Neural progenitor cell (in vitro differentiated cells): ENCODE measurements at regions not wholly inside any gene's neighbourhood (a gene's known extent, or its start where the extent isn't known, plus 50 kb on each side); places are given as distances from the start of the nearest gene placed in this dataset.
A peak's percentile ranks its signal among the peaks of the same experiment; 100 is the strongest.

Experiments
- DNase-seq: peaks from one replicate; pipeline ENCODE4 v3.0.0-alpha.2; 2016; ENCODE audit warnings: low spot score
- H2AFZ ChIP-seq: fragments of 200-600 bp; sonication (generic); replicated peaks from 2 replicates; pipeline ENCODE4 v1.6.1; 2016; ENCODE audit warnings: antibody characterized with exemption
- H3F3A ChIP-seq: fragments of 200-600 bp; sonication (generic); 2 replicates; pipeline ENCODE4 v1.6.1; 2016; ENCODE audit warnings: antibody characterized with exemption, low read depth
- H3K27ac ChIP-seq: fragments of 200-600 bp; sonication (generic); 2 replicates; pipeline ENCODE4 v1.5.1; 2016; ENCODE audit warnings: mild to moderate bottlenecking
- H3K27me3 ChIP-seq: fragments of 200-600 bp; sonication (generic); 2 replicates; pipeline ENCODE4 v1.6.1; 2016; ENCODE audit warnings: mild to moderate bottlenecking, moderate library complexity
- H3K36me3 ChIP-seq: fragments of 200-600 bp; sonication (generic); 2 replicates; pipeline ENCODE4 v1.5.1; 2016
- H3K4me1 ChIP-seq: fragments of 200-600 bp; sonication (generic); 2 replicates; pipeline ENCODE4 v1.6.1; 2016; ENCODE audit warnings: mixed run types
- H3K4me2 ChIP-seq: fragments of 200-600 bp; sonication (generic); 2 replicates; pipeline ENCODE4 v1.6.1; 2016
- H3K4me3 ChIP-seq: fragments of 200-600 bp; sonication (generic); 2 replicates; pipeline ENCODE4 v1.5.1; 2016
- H3K79me2 ChIP-seq: fragments of 200-600 bp; sonication (generic); 2 replicates; pipeline ENCODE4 v1.6.1; 2016; ENCODE audit warnings: low read depth
- H3K9ac ChIP-seq: fragments of 200-600 bp; sonication (generic); 2 replicates; pipeline ENCODE4 v1.6.1; 2016
- H3K9me3 ChIP-seq: fragments of 200-600 bp; sonication (generic); 2 replicates; pipeline ENCODE4 v1.5.1; 2016; ENCODE audit warnings: low read depth
- H4K20me1 ChIP-seq: fragments of 200-600 bp; sonication (generic); 2 replicates; pipeline ENCODE4 v1.6.1; 2016; ENCODE audit warnings: low read depth
- H3K27ac Mint-ChIP-seq: 3 replicates; pipeline ENCODE4 v1.8.0; 2021; ENCODE audit warnings: mixed read lengths
- H3K27me3 Mint-ChIP-seq: 2 replicates; pipeline ENCODE4 v1.8.0; 2022; ENCODE audit warnings: low read depth, mild to moderate bottlenecking, inconsistent platforms, moderate library complexity, mixed read lengths; ENCODE audit not compliant: insufficient read depth
- H3K36me3 Mint-ChIP-seq: 3 replicates; pipeline ENCODE4 v1.8.0; 2021; ENCODE audit warnings: mixed read lengths
- H3K4me1 Mint-ChIP-seq: 3 replicates; pipeline ENCODE4 v1.8.0; 2021; ENCODE audit warnings: mixed read lengths
- H3K4me3 Mint-ChIP-seq: 3 replicates; pipeline ENCODE4 v1.8.0; 2021; ENCODE audit warnings: mild to moderate bottlenecking, moderate library complexity, mixed read lengths
- H3K9me3 Mint-ChIP-seq: 3 replicates; pipeline ENCODE4 v1.8.0; 2020; ENCODE audit warnings: mixed read lengths
- EZH2 ChIP-seq: fragments of 200-600 bp; sonication (generic); IDR thresholded peaks from 2 replicates; pipeline ENCODE4 v1.6.1; 2017; ENCODE audit warnings: antibody characterized with exemption, mild to moderate bottlenecking, moderate library complexity
- EZH2phosphoT487 ChIP-seq: fragments of 200-600 bp; sonication (generic); IDR thresholded peaks from 2 replicates; pipeline ENCODE4 v1.6.1; 2017; ENCODE audit warnings: antibody characterized with exemption
- TF ChIP-seq, protein P1 (sequence below): fragments of 200-600 bp; sonication (generic); IDR thresholded peaks from 2 replicates; pipeline ENCODE4 v1.5.1; 2017; ENCODE audit warnings: antibody characterized with exemption, mild to moderate bottlenecking

DNA sequence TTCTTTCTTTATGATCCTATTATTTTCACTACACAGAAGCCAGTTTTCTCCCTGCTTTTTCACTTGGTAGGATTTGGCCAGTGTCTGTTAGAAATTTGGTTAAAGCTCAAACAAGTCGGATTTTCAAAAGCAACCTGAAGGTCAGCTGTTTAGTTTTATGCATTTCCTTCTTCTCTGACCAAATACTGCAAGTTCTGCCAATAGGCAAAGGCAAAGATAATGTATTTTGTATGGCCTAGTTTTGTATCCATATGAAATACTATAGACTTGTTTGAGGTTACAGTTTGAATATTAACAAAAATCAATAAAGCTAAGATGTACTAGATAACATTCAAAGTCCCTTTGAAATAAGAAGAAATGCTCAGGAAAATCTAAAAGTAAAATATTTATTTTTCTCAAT lies 439.4 kb downstream of the TRIML1 start:
- Mint-ChIP-seq H3K36me3 (no peaks in the 10 kb centered on the region), H3K27me3 (peaks cover 2% of the 10 kb centered on the region), H3K4me1 (peaks cover 4% of the 10 kb centered on the region), H3K9me3 (peaks cover under 1% of the 10 kb centered on the region), H3K27ac (no peak overlapping the region), H3K4me3 (no peak overlapping the region)
- no peaks in the 10 kb centered on the region for H3K36me3 ChIP-seq
- no peak overlapping the region for H3K4me3 ChIP-seq
- no peaks in the 10 kb centered on the region for H3K27me3 ChIP-seq
- no peak overlapping the region for H2AFZ ChIP-seq
- H3K27ac ChIP-seq = no peak overlapping the region
- TF ChIP-seq EZH2 (no peak), EZH2phosphoT487 (no peak)
- TF ChIP-seq, protein P1, sequence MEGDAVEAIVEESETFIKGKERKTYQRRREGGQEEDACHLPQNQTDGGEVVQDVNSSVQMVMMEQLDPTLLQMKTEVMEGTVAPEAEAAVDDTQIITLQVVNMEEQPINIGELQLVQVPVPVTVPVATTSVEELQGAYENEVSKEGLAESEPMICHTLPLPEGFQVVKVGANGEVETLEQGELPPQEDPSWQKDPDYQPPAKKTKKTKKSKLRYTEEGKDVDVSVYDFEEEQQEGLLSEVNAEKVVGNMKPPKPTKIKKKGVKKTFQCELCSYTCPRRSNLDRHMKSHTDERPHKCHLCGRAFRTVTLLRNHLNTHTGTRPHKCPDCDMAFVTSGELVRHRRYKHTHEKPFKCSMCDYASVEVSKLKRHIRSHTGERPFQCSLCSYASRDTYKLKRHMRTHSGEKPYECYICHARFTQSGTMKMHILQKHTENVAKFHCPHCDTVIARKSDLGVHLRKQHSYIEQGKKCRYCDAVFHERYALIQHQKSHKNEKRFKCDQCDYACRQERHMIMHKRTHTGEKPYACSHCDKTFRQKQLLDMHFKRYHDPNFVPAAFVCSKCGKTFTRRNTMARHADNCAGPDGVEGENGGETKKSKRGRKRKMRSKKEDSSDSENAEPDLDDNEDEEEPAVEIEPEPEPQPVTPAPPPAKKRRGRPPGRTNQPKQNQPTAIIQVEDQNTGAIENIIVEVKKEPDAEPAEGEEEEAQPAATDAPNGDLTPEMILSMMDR = no peak
- H4K20me1 ChIP-seq = no peaks in the 10 kb centered on the region
- no peak overlapping the region for H3K4me2 ChIP-seq
- H3K9ac ChIP-seq = no peak overlapping the region
- no peaks in the 10 kb centered on the region for H3K79me2 ChIP-seq
- DNase-seq = no peak
- peaks cover 6% of the 10 kb centered on the region for H3K4me1 ChIP-seq
- no peaks in the 10 kb centered on the region for H3F3A ChIP-seq
- H3K9me3 ChIP-seq = no peaks in the 10 kb centered on the region

DNA sequence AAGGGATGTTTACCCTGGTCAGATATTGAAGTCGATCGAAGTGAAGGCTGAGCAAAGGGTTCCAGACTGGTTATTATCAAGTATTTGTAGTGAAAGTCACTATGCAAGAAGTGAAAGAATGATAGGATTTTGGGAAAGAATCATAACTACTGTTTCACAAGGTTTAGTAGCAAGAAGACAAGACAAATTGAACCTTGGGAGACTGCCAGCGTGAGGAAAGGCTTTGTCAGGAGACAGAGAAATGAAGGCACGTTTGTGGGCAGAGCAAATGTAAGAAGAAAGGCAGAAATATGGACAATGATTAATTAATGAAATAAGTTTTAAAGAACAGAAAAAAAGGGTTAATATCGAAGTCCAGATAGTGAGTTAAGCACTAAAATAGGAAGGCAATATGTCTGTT lies 456.8 kb downstream of the TRIML1 start:
- no peak overlapping the region for H3K9ac ChIP-seq
- Mint-ChIP-seq H3K36me3 (no peaks in the 10 kb centered on the region), H3K27me3 (no peaks in the 10 kb centered on the region), H3K4me3 (no peak overlapping the region), H3K27ac (no peak overlapping the region), H3K4me1 (peaks cover 3% of the 10 kb centered on the region), H3K9me3 (no peaks in the 10 kb centered on the region)
- DNase-seq = no peak
- no peaks in the 10 kb centered on the region for H3K79me2 ChIP-seq
- H3K36me3 ChIP-seq = no peaks in the 10 kb centered on the region
- no peak overlapping the region for H3K4me2 ChIP-seq
- H3K27ac ChIP-seq = no peak overlapping the region
- no peak overlapping the region for H2AFZ ChIP-seq
- no peaks in the 10 kb centered on the region for H3K27me3 ChIP-seq
- no peaks in the 10 kb centered on the region for H3F3A ChIP-seq
- TF ChIP-seq, protein P1 = no peak
- TF ChIP-seq EZH2 = no peak
- TF ChIP-seq EZH2phosphoT487 = no peak
- H3K9me3 ChIP-seq = no peaks in the 10 kb centered on the region
- H4K20me1 ChIP-seq = no peaks in the 10 kb centered on the region
- no peak overlapping the region for H3K4me3 ChIP-seq
- no peaks in the 10 kb centered on the region for H3K4me1 ChIP-seq

DNA sequence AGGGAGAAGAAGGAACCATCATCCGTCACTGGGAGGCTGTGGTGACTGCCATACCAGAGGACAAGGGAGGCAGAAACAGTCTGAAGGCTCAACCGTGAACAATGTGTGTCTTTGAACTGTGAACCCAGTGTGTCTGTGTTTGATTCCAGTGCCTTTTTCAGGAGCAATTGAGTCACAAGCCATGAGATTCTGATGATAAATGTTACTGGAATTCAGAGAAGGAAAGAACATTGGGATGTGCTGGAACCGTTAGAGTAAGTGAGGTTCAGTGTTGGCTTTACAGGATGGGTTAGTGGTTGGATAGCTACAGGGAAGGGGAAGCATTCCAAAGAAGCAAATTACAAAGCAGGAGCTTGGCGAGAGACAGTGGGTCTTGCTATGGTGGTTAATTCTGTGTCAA lies 464.4 kb downstream of the TRIML1 start:
- no peak for DNase-seq
- H3K9me3 Mint-ChIP-seq = no peaks in the 10 kb centered on the region

More for the DNA sequence above, 464.4 kb downstream of the TRIML1 start:
- Mint-ChIP-seq H3K4me1 (no peaks in the 10 kb centered on the region), H3K4me3 (no peak overlapping the region), H3K27ac (peak overlapping the region; percentile 36), H3K36me3 (no peaks in the 10 kb centered on the region), H3K27me3 (peaks cover 2% of the 10 kb centered on the region)
- no peak for TF ChIP-seq EZH2phosphoT487
- TF ChIP-seq, protein P1 = no peak
- no peak for TF ChIP-seq EZH2
- Histone ChIP-seq H3K27ac (no peak overlapping the region), H2AFZ (peak overlapping the region; percentile 20), H3K9ac (no peak overlapping the region), H3K4me1 (no peaks in the 10 kb centered on the region), H3K36me3 (no peaks in the 10 kb centered on the region), H3K27me3 (no peaks in the 10 kb centered on the region), H3K4me2 (no peak overlapping the region), H3F3A (no peaks in the 10 kb centered on the region), H4K20me1 (no peaks in the 10 kb centered on the region), H3K79me2 (no peaks in the 10 kb centered on the region), H3K4me3 (no peak overlapping the region), H3K9me3 (no peaks in the 10 kb centered on the region)
